Mesenchymal stem cell (in vitro differentiated cells and primary cell): ENCODE measurements at regions not wholly inside any gene's neighbourhood (a gene's known extent, or its start where the extent isn't known, plus 50 kb on each side); places are given as distances from the start of the nearest gene placed in this dataset.

Source experiments
- DNase-seq: peaks from one replicate; pipeline ENCODE4 v3.0.0-alpha.2; 2013
- H2AFZ ChIP-seq: one replicate; pipeline ENCODE4 v1.6.1; 2013; ENCODE audit warnings: low read depth, mild to moderate bottlenecking, control low read depth, inconsistent platforms, low read length, moderate library complexity
- H2AK5ac ChIP-seq: 2 replicates; pipeline ENCODE4 v1.6.1; 2013; ENCODE audit warnings: low read length, moderate library complexity, mild to moderate bottlenecking, inconsistent platforms; ENCODE audit not compliant: severe bottlenecking
- H2BK120ac ChIP-seq: one replicate; pipeline ENCODE4 v1.6.1; 2013; ENCODE audit warnings: low read depth, mild to moderate bottlenecking, inconsistent platforms, low read length, moderate library complexity
- H2BK12ac ChIP-seq, 2 experiments: one replicate each; pipeline ENCODE4 v1.6.1; 2013; ENCODE audit warnings: inconsistent platforms in 2 of 2, low read length in 2 of 2, mild to moderate bottlenecking in 2 of 2, moderate library complexity in 2 of 2, control low read depth in 1 of 2
- H2BK15ac ChIP-seq: one replicate; pipeline ENCODE4 v1.6.1; 2013; ENCODE audit warnings: mild to moderate bottlenecking, low read depth, inconsistent platforms; ENCODE audit not compliant: poor library complexity, severe bottlenecking
- H2BK5ac ChIP-seq: 2 replicates; pipeline ENCODE4 v1.6.1; 2013; ENCODE audit warnings: low read depth, mild to moderate bottlenecking, low read length, control low read depth, inconsistent platforms; ENCODE audit not compliant: poor library complexity, severe bottlenecking
- H3K14ac ChIP-seq, 2 experiments: one replicate each; pipeline ENCODE4 v1.6.1; 2013; ENCODE audit warnings: inconsistent platforms in 2 of 2, low read length in 2 of 2, control low read depth in 1 of 2, mild to moderate bottlenecking in 1 of 2, moderate library complexity in 1 of 2
- H3K18ac ChIP-seq, 2 experiments: one replicate each; pipeline ENCODE4 v1.6.1; 2013; ENCODE audit warnings: inconsistent platforms in 2 of 2, low read length in 2 of 2, control low read depth in 1 of 2, low read depth in 1 of 2, mild to moderate bottlenecking in 1 of 2
- H3K23ac ChIP-seq, 2 experiments: one replicate each; pipeline ENCODE4 v1.6.1; 2013; ENCODE audit warnings: inconsistent platforms in 2 of 2, low read length in 2 of 2, mild to moderate bottlenecking in 2 of 2, moderate library complexity in 2 of 2, control low read depth in 1 of 2
- H3K27ac ChIP-seq: 2 replicates; pipeline ENCODE4 v1.5.1; 2013; ENCODE audit warnings: mild to moderate bottlenecking, moderate library complexity, low read length, control low read depth, inconsistent platforms; ENCODE audit not compliant: poor library complexity, severe bottlenecking
- H3K27me3 ChIP-seq, 2 experiments: 2 replicates each; pipeline versions ENCODE4 v1.6.1 to v1.7.0; 2013; ENCODE audit warnings: low read length in 2 of 2, mild to moderate bottlenecking in 2 of 2, moderate library complexity in 2 of 2, control low read depth in 1 of 2, inconsistent platforms in 1 of 2; ENCODE audit not compliant: control insufficient read depth in 1 of 2, insufficient read depth in 1 of 2
- H3K36me3 ChIP-seq, 2 experiments: 2 replicates each; pipeline versions ENCODE4 v1.6.1 to v1.7.0; 2013; ENCODE audit warnings: low read length in 2 of 2, control low read depth in 1 of 2, inconsistent platforms in 1 of 2, low read depth in 1 of 2, mild to moderate bottlenecking in 1 of 2; ENCODE audit not compliant: insufficient read depth in 2 of 2, control insufficient read depth in 1 of 2
- H3K4ac ChIP-seq, 2 experiments: one replicate each; pipeline ENCODE4 v1.6.1; 2013; ENCODE audit warnings: inconsistent platforms in 2 of 2, low read length in 2 of 2, mild to moderate bottlenecking in 2 of 2, moderate library complexity in 2 of 2, control low read depth in 1 of 2, low read depth in 1 of 2
- H3K4me1 ChIP-seq: 2 replicates; pipeline ENCODE4 v1.6.1; 2013; ENCODE audit warnings: low read depth, low read length, control low read depth; ENCODE audit not compliant: control insufficient read depth, insufficient read depth
- H3K4me2 ChIP-seq: 2 replicates; pipeline ENCODE4 v1.6.1; 2013; ENCODE audit warnings: low read length, mild to moderate bottlenecking, inconsistent platforms; ENCODE audit not compliant: poor library complexity, severe bottlenecking
- H3K4me3 ChIP-seq, 2 experiments: 2 replicates each; pipeline versions ENCODE4 v1.5.1 to v1.7.0; 2013; ENCODE audit warnings: low read length in 2 of 2, mild to moderate bottlenecking in 2 of 2, control low read depth in 1 of 2, low read depth in 1 of 2; ENCODE audit not compliant: insufficient read depth in 1 of 2
- H3K79me1 ChIP-seq: replicated peaks from 2 replicates; pipeline ENCODE4 v1.6.1; 2013; ENCODE audit warnings: mild to moderate bottlenecking, control low read depth, low read length, inconsistent platforms; ENCODE audit not compliant: poor library complexity, severe bottlenecking
- H3K9ac ChIP-seq: 2 replicates; pipeline ENCODE4 v1.7.0; 2013; ENCODE audit warnings: mild to moderate bottlenecking, low read length, moderate library complexity
- H3K9me3 ChIP-seq: 2 replicates; pipeline ENCODE4 v1.7.0; 2013; ENCODE audit warnings: mild to moderate bottlenecking, low read length; ENCODE audit not compliant: control insufficient read depth
- H4K8ac ChIP-seq: one replicate; pipeline ENCODE4 v1.6.1; 2013; ENCODE audit warnings: inconsistent platforms, mild to moderate bottlenecking, low read length, moderate library complexity
- H4K91ac ChIP-seq: one replicate; pipeline ENCODE4 v1.6.1; 2013; ENCODE audit warnings: mild to moderate bottlenecking, low read length, inconsistent platforms
- WGBS: methylation state at CpG from one replicate; pipeline ENCODE4 v1.1.7; 2013; ENCODE audit warnings: mixed read lengths; 5-methylcytosine and 5-hydroxymethylcytosine counted together

- no peak overlapping the region for H3K9ac ChIP-seq
- no peaks in the 10 kb centered on the region for H3K4me1 ChIP-seq
- H4K91ac ChIP-seq = no peak overlapping the region
- H2BK15ac ChIP-seq = no peak overlapping the region
- DNase-seq = peak; percentile 32
- H2AK5ac ChIP-seq = no peak overlapping the region
- H2BK120ac ChIP-seq = no peak overlapping the region
- H3K79me1 ChIP-seq = no peaks in the 10 kb centered on the region
- no peak overlapping the region for H3K27ac ChIP-seq
- H3K23ac ChIP-seq = no peak overlapping the region
- WGBS = 75% methylated on average over 3 of the region's 3 CpGs
- H2BK5ac ChIP-seq = no peak overlapping the region
- no peaks in the 10 kb centered on the region for H3K36me3 ChIP-seq
- H3K4me2 ChIP-seq = no peak overlapping the region
- no peak overlapping the region for H3K18ac ChIP-seq
- no peak overlapping the region for H3K14ac ChIP-seq
- no peak overlapping the region for H2AFZ ChIP-seq
- no peak overlapping the region for H3K4me3 ChIP-seq
- H3K4ac ChIP-seq = no peak overlapping the region
- H3K9me3 ChIP-seq = peaks cover 2% of the 10 kb centered on the region
- H3K27me3 ChIP-seq = no peaks in the 10 kb centered on the region
- no peak overlapping the region for H4K8ac ChIP-seq
- H2BK12ac ChIP-seq = no peak overlapping the region
These were observed 234.9 kb downstream of the SPATA31D1 start for GRCh38 chr9:82223442-82223841.

DNA sequence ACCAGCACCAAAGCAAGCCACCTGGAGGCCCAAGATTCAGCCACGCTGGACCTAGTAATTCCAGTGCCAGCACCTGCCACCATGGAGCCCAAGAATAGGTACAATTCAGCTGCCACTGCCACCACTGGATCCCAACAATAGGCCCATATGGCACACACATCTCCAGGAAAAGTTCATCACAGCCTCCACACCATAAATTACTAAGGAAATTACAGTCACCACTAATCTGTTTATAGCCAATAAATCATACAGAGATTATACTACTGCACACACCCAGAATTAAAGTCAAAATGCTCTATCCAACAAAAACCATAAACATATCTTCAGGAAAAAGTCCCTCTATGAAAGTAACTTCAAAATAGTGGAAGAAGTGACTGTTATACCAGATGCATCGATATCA lies 242.8 kb downstream of the SPATA31D1 start:
- no peaks in the 10 kb centered on the region for H3K4me1 ChIP-seq
- H4K8ac ChIP-seq = no peak overlapping the region
- H3K14ac ChIP-seq = no peak overlapping the region
- H2BK15ac ChIP-seq = no peak overlapping the region
- H3K27ac ChIP-seq = no peak overlapping the region
- no peak overlapping the region for H3K18ac ChIP-seq
- no peak overlapping the region for H3K9ac ChIP-seq
- H2AFZ ChIP-seq = no peak overlapping the region
- no peak overlapping the region for H4K91ac ChIP-seq
- no peaks in the 10 kb centered on the region for H3K36me3 ChIP-seq
- 91% methylated on average over 1 of the region's 2 CpGs for WGBS
- peaks cover 47% of the 10 kb centered on the region for H3K9me3 ChIP-seq
- no peaks in the 10 kb centered on the region for H3K79me1 ChIP-seq
- no peak overlapping the region for H3K4me3 ChIP-seq
- H3K4me2 ChIP-seq = no peak overlapping the region
- no peak overlapping the region for H3K4ac ChIP-seq
- no peak overlapping the region for H2BK120ac ChIP-seq
- no peak overlapping the region for H2BK5ac ChIP-seq
- H3K23ac ChIP-seq = no peak overlapping the region
- DNase-seq = no peak
- no peak overlapping the region for H2BK12ac ChIP-seq
- H2AK5ac ChIP-seq = no peak overlapping the region
- no peaks in the 10 kb centered on the region for H3K27me3 ChIP-seq

GRCh38 chr9:82234160-82234943 lies 245.8 kb downstream of the SPATA31D1 start:
- Histone ChIP-seq H4K91ac (no peak overlapping the region), H3K18ac (no peak overlapping the region), H3K36me3 (no peaks in the 10 kb centered on the region), H3K4me3 (no peak overlapping the region), H3K23ac (no peak overlapping the region), H3K9me3 (peaks cover 45% of the 10 kb centered on the region), H3K79me1 (no peaks in the 10 kb centered on the region), H3K4me1 (no peaks in the 10 kb centered on the region), H2AFZ (no peak overlapping the region), H2BK120ac (no peak overlapping the region), H2BK5ac (no peak overlapping the region), H3K4me2 (no peak overlapping the region), H2AK5ac (no peak overlapping the region), H3K27ac (no peak overlapping the region), H3K4ac (no peak overlapping the region), H3K27me3 (no peaks in the 10 kb centered on the region), H3K9ac (no peak overlapping the region), H2BK12ac (no peak overlapping the region), H3K14ac (no peak overlapping the region), H4K8ac (no peak overlapping the region), H2BK15ac (no peak overlapping the region)
- DNase-seq = no peak
- WGBS = 63% methylated on average over 3 of the region's 4 CpGs

DNA sequence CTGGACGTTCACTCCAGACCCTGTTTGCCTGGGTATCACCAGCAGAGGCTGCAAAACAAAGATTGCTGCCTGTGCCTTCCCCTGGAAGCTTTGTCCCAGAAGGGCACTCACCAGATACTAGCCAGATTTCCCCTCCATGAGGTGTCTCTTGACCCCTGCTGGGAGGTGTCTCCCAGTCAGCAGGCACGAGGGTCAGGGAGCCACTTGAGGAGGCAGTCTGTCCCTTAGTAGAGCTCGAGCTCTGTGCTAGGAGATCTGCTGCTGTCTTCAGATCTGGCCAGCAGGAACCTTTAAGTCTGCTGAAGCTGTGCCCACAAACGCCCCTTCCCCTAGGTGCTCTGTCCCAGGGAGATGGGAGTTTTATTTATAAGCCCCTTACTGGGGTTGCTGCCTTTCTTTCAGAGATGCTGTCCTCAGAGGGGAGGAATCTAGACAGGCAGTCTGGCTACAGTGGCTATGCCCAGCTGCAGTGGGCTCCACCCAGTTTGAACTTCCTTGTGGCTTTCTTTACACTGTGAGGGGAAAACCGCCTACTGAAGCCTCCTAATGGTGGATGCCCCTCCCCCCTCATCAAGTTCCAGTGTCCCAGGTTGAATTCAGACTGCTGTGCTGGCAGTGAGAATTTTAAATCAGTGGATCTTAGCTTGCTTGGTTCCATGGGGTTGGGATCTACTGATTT lies 253.9 kb downstream of the SPATA31D1 start:
- Histone ChIP-seq H3K9ac (no peak overlapping the region), H2BK15ac (peak overlapping the region; percentile 21), H4K8ac (no peak overlapping the region), H2BK120ac (no peak overlapping the region), H2BK12ac (no peak overlapping the region), H3K27me3 (no peaks in the 10 kb centered on the region), H3K9me3 (peaks cover 18% of the 10 kb centered on the region), H2AFZ (no peak overlapping the region), H3K27ac (no peak overlapping the region), H3K18ac (no peak overlapping the region), H4K91ac (no peak overlapping the region), H3K23ac (no peak overlapping the region), H2BK5ac (no peak overlapping the region), H3K79me1 (no peaks in the 10 kb centered on the region), H3K4me2 (no peak overlapping the region), H3K4me3 (no peak overlapping the region), H2AK5ac (no peak overlapping the region), H3K4ac (no peak overlapping the region), H3K36me3 (no peaks in the 10 kb centered on the region), H3K14ac (no peak overlapping the region), H3K4me1 (no peaks in the 10 kb centered on the region)
- no peak for DNase-seq
- WGBS = 61% methylated on average over 4 of the region's 5 CpGs
